UCSD-AML1 (cell line): ENCODE measurements at regions not wholly inside any gene's neighbourhood (a gene's known extent, or its start where the extent isn't known, plus 50 kb on each side); places are given as distances from the start of the nearest gene placed in this dataset.
"Not testable (repeated sequence)": the region's sequence is repeated elsewhere in the genome, so short reads cannot be mapped to it uniquely, and the experiment has no call there.

Experiments used
- DNase-seq: peaks from one replicate; lab custom pipeline; 2025; ENCODE audit not compliant: unreplicated experiment; lab: John Stamatoyannopoulos, UW

DNA sequence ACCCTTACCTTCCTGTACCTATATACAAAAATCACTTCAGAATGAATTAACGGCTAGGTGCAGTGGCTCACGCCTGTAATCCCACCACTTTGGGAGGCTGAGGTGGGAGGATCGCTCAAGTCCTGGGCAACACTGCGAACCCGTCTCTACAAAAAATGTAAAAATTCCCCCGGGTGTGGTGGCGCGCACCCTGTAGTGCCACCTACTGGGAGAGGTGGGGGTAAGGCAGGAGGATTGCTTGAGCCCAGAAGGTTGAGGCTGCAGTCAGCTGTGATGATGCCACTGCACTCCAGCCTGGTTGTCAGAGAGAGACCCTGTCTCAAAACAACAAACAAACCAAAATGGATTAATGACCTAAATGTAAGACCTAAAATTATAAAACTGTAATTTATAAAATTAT is 307.6 kb downstream of the SPATA31A1 start:
- not testable (repeated sequence) for DNase-seq

DNA sequence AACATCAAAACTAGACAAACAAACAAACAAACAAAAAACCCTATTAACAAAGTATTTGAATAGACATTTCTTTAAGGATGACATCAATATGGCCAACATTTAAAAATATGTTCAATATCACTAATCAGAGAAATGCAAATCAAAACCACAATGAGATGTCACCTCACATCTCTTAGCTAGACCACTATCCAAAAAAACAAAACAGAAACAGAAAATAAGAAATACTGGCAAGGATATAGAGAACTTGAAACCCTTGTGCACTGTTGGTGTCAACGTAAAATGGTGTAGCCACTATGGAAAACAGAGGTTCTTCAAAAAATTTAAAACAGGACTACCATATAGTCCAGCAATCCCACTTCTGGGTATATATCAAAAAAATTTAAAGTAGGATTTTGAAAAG is 308.2 kb downstream of the SPATA31A1 start:
- DNase-seq: not testable (repeated sequence)

DNA sequence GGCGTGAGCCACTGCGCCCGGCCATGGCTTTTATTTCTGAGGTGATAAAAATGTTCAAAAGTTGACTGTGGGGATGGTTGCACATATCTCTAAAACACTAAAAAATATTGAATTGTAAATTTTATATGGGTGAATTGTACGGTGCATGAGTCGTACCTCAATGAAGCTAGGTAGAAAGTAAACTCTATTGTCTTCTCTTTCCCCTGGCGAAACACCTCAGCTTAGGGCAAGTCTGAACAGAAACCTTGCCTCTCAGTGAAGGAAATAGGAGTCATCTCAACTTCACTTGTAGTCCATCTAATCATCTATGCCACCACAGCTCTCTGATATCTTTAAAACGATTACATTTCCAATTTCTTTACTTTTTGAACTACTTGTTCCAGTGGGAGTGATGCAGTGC is 309.6 kb downstream of the SPATA31A1 start:
- DNase-seq: not testable (repeated sequence)

DNA sequence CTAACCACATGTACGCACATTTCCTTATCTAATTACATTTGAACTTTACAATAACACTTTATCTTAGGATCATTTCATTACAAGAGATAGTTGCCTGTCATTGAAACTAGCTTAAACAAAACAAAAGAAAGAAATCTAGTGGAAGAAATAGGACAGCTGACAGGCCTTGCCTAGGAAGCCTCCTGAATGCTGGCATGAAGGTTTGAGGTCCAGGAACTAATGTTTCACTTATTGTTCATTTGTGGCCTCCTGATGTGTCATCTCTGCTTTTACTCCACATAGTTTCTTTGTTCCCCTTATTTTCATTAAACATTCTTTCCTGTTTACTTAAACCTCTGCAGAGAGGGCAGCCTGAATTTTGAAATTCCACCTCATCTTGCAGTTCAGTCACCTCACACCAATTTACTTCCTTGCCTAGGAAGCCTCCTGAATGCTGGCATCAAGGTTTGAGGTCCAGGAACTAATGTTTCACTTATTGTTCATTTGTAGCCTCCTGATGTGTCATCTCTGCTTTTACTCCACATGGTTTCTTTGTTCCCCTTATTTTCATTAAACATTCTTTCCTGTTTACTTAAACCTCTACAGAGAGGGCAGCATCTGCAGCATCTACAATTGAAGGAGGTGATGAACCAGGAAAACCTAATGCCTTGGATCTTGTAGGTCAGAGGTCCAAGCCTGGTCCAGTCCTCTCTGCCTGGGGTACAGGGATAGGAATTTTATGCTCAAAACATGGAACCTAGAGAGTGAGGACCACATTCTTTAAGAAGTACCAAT is 319.2 kb downstream of the SPATA31A1 start:
- not testable (repeated sequence) for DNase-seq

DNA sequence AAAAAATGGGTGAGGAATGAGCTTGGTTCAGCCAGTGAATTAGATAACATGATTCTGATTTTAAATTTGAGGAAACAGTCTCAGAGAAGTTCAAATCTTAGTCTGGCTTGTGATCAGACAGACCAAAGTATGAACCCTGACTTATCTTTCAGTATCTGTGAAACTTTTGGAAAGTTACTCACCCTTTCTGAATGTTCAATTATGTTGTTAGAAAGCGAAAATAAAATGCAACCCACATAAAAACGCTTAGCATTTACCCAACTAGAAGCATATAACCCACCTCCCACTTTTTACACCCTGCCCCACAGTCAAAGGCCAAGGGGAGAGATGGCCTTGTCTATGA is 319.7 kb downstream of the SPATA31A1 start:
- DNase-seq: not testable (repeated sequence)

DNA sequence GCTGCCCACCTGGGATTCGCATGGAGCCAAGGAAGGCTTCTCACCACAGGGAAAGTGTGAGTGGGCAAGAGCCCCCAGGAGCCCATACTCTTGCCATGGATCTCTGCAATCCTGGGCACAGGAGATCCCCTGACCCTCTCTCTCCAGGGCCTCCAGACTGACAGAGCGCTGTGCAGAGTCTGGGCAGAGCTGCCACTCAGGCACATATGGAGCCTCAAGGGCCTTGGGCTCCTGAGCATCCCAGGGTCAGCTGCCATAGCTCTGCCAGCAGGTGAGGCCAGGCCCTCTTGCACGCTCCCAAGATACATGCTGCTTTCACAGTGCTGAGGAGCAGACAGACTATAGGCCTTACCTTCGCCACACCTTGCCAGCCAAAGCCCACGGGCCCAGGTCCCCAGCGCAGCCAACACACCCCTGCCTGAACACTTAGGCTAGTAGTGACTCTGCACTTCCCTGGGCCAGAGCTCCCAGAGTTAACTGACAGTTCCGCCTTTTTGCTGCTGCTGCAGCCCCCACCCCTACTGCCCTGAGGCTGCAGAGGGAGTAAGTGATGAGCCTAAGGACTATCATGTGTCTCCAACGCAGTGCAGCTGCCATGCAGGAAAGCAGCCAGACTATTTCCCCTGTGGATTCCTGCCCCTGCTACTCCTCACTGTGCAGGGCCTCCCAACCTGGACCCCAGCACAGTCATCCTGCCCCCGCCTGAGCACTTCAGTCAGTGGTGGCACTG is 323.2 kb downstream of the SPATA31A1 start:
- not testable (repeated sequence) for DNase-seq

GRCh38 chr9:39680694-39681401 is 325.4 kb downstream of the SPATA31A1 start:
- not testable (repeated sequence) for DNase-seq

GRCh38 chr9:39728862-39729261 is 373.4 kb downstream of the SPATA31A1 start:
- not testable (repeated sequence) for DNase-seq

DNA sequence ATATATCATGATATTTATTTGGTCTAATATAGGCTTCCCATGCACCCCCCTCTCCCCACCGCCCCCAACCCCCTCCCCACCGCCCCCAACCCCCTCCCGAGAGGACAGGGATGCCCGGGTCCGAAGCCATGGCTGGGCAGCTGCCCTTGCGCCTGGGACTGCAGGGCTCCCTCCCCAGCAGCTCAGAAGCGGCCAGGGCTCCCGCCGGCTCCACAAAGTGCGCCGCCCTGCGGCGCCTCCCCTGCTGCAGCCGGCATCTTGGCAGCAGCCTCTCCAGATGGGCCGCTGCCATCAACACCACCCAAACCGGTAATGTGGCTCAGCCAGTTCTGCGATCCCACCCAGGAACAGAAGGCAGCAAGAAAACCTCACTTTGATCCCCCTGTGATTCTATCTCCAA is 389.4 kb downstream of the SPATA31A1 start:
- not testable (repeated sequence) for DNase-seq

DNA sequence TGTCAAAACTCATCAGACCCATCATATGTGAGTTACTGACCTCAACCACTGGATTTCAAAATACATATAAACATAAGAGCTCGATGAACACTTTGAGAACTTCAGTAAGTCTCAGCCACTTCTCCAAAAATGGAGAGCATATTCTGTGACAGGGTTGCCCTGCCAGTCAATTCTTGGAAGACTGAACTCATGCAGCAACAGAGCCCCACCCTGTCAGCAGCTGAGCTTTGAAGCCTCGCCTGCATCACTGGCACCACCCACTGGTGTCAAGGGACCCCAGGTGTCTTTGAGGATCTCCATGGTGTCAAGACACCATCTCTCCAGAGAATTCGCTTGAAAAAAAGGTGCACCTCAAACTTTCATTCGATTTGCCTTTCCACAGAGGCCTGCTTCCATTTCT is 420.1 kb downstream of the SPATA31A1 start:
- DNase-seq: not testable (repeated sequence)

- DNase-seq: not testable (repeated sequence)
These were observed 435.9 kb downstream of the SPATA31A1 start for GRCh38 chr9:39791356-39791755.

- DNase-seq: not testable (repeated sequence)
These were observed 442.5 kb downstream of the SPATA31A1 start for GRCh38 chr9:39797935-39798334.

DNA sequence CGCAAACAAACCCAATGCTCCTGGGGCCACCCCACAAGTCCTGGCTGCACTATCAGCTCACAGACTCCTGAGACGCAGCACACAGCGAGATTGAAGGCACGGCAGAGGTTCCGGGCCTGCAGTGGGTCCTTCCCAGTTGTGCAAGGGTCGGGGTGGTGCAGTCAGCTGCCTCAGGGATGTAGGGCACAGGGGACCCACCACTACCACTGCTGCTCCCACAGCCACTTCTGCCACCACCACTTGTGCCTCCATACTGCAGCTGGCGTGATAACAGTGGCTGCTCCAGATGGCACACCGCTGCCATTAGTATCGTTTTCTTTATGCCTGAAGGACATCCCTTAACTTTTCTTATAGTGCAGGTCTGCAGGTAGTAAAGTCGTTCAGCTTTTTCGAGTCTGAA is 443.8 kb downstream of the SPATA31A1 start:
- DNase-seq: not testable (repeated sequence)

GRCh38 chr9:39802561-39802960 is 447.1 kb downstream of the SPATA31A1 start:
- not testable (repeated sequence) for DNase-seq

GRCh38 chr9:39809401-39810226 is 454.1 kb downstream of the SPATA31A1 start:
- peak; percentile 22 for DNase-seq

DNA sequence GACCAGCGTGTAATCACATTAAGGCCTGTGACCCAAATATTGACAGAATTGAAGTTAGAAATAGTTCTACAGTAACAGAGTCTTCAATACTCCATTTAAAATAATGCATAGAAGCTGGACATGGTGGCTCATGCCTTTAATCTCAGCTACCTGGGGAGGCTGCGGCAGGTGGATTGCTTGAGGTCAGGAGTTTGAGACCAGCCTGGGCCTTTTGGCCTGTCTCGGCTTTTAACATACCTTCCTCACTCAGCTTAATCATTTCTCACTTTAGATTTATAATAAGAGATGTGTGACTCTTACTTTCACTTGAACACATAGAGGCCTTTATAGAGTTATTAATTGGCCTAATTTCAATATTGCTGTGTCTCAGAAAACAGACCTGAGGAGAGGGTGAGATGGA is 454.9 kb downstream of the SPATA31A1 start:
- not testable (repeated sequence) for DNase-seq

- DNase-seq: not testable (repeated sequence)
These were observed 456.1 kb downstream of the SPATA31A1 start for GRCh38 chr9:39811615-39812014.

DNA sequence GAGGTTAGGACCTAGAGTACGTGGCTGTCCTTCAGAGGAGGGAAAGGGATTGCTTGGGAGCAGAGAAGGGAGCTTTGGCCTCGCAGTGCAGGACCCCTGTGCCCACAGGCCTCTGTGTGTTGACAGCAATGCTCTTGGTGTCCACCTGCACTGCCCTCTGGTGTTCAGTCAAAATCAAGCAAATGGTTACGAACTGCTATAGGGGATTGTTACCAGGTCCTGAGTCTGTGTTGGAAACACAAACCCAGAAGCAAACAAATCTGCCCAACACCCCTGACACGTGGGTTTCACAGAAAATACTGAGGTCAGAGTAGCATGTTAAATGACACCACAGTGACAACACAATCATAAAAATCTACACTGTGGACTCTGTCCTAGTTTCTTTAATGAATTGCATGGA is 473.0 kb downstream of the SPATA31A1 start:
- DNase-seq: not testable (repeated sequence)
